ENCODE measurements at regions not wholly inside any gene's neighbourhood (a gene's known extent, or its start where the extent isn't known, plus 50 kb on each side); places are given as distances from the start of the nearest gene placed in this dataset.

DNA sequence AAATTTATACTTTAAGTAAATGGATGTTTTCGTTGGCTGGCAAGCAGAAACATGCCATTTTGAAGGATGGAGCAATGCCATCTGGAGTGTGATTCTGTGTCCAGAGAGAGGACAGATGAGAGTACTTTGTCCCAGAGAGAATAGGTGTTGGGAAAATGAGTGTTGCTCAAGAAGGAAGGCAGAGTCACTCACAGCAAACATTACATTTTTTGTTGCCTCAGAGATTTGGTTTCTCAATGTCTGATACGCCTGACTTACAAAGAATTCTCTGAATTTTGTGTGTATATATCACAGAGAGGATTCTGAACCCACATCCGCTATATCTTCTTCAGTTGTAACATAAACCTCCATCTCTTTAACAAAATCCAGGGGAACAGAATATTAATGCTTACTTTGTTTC is 102.8 kb upstream of the PCDH18 start (continued):
- TF ChIP-seq, protein P1, sequence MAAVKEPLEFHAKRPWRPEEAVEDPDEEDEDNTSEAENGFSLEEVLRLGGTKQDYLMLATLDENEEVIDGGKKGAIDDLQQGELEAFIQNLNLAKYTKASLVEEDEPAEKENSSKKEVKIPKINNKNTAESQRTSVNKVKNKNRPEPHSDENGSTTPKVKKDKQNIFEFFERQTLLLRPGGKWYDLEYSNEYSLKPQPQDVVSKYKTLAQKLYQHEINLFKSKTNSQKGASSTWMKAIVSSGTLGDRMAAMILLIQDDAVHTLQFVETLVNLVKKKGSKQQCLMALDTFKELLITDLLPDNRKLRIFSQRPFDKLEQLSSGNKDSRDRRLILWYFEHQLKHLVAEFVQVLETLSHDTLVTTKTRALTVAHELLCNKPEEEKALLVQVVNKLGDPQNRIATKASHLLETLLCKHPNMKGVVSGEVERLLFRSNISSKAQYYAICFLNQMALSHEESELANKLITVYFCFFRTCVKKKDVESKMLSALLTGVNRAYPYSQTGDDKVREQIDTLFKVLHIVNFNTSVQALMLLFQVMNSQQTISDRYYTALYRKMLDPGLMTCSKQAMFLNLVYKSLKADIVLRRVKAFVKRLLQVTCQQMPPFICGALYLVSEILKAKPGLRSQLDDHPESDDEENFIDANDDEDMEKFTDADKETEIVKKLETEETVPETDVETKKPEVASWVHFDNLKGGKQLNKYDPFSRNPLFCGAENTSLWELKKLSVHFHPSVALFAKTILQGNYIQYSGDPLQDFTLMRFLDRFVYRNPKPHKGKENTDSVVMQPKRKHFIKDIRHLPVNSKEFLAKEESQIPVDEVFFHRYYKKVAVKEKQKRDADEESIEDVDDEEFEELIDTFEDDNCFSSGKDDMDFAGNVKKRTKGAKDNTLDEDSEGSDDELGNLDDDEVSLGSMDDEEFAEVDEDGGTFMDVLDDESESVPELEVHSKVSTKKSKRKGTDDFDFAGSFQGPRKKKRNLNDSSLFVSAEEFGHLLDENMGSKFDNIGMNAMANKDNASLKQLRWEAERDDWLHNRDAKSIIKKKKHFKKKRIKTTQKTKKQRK (IDR thresholded peaks at IDR 0.05; ENCODE audit: low read depth, low read length) = no peak
- TF ChIP-seq MYB (IDR thresholded peaks at IDR 0.05; ENCODE audit: borderline replicate concordance, low read depth, low read length) (no peak), RAD51 (IDR thresholded peaks at IDR 0.05) (no peak), RBBP5 (conservative IDR thresholded peaks at IDR 0.05) (no peak), MTA2 (IDR thresholded peaks at IDR 0.05; ENCODE audit: low read depth) (no peak), PAX5 (IDR thresholded peaks at IDR 0.05; ENCODE audit: borderline replicate concordance, low read depth, low read length) (no peak), HCFC1 (IDR thresholded peaks at IDR 0.05; ENCODE audit: low read length) (no peak), JUND (IDR thresholded peaks at IDR 0.05; ENCODE audit: low read depth, low read length) (no peak), SP1 (IDR thresholded peaks at IDR 0.05; ENCODE audit: low read depth, low read length) (no peak), IKZF2 (IDR thresholded peaks at IDR 0.05) (no peak), NFYB (IDR thresholded peaks at IDR 0.05; ENCODE audit: insufficient read depth, low read depth, low read length) (no peak)
- TF ChIP-seq, protein P2, sequence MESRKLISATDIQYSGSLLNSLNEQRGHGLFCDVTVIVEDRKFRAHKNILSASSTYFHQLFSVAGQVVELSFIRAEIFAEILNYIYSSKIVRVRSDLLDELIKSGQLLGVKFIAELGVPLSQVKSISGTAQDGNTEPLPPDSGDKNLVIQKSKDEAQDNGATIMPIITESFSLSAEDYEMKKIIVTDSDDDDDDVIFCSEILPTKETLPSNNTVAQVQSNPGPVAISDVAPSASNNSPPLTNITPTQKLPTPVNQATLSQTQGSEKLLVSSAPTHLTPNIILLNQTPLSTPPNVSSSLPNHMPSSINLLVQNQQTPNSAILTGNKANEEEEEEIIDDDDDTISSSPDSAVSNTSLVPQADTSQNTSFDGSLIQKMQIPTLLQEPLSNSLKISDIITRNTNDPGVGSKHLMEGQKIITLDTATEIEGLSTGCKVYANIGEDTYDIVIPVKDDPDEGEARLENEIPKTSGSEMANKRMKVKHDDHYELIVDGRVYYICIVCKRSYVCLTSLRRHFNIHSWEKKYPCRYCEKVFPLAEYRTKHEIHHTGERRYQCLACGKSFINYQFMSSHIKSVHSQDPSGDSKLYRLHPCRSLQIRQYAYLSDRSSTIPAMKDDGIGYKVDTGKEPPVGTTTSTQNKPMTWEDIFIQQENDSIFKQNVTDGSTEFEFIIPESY (IDR thresholded peaks at IDR 0.05) = no peak
- TF ChIP-seq, protein P3, sequence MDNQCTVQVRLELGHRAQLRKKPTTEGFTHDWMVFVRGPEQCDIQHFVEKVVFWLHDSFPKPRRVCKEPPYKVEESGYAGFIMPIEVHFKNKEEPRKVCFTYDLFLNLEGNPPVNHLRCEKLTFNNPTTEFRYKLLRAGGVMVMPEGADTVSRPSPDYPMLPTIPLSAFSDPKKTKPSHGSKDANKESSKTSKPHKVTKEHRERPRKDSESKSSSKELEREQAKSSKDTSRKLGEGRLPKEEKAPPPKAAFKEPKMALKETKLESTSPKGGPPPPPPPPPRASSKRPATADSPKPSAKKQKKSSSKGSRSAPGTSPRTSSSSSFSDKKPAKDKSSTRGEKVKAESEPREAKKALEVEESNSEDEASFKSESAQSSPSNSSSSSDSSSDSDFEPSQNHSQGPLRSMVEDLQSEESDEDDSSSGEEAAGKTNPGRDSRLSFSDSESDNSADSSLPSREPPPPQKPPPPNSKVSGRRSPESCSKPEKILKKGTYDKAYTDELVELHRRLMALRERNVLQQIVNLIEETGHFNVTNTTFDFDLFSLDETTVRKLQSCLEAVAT (IDR thresholded peaks at IDR 0.05) = no peak

Measured in GM12878 (cell line).